ENCODE measurements at regions not wholly inside any gene's neighbourhood (a gene's known extent, or its start where the extent isn't known, plus 50 kb on each side); places are given as distances from the start of the nearest gene placed in this dataset.
"Not testable (repeated sequence)": the region's sequence is repeated elsewhere in the genome, so short reads cannot be mapped to it uniquely, and the experiment has no call there.

GRCh38 chr2:67574230-67574629 is 177.1 kb downstream of the ETAA1 start:
- H3K27me3 ChIP-seq (ENCODE audit: insufficient read depth, low read length) = no peaks in the 10 kb centered on the region
- H3K9ac ChIP-seq (ENCODE audit: low read depth, low read length) = no peak overlapping the region
- no peak overlapping the region for H3K27ac ChIP-seq (ENCODE audit: low read length)
- H3K4me1 ChIP-seq (ENCODE audit: insufficient read depth, low read length) = no peaks in the 10 kb centered on the region
- H3K4me3 ChIP-seq (ENCODE audit: low read length) = no peak overlapping the region
- no peaks in the 10 kb centered on the region for H3K36me3 ChIP-seq (ENCODE audit: insufficient read depth, low read depth, low read length)
- H3K9me3 ChIP-seq (ENCODE audit: insufficient read depth, low read depth, low read length) = no peaks in the 10 kb centered on the region

- H3K36me3 ChIP-seq (ENCODE audit: insufficient read depth, low read depth, low read length) = no peaks in the 10 kb centered on the region
- no peak overlapping the region for H3K27ac ChIP-seq (ENCODE audit: low read length)
- no peaks in the 10 kb centered on the region for H3K9me3 ChIP-seq (ENCODE audit: insufficient read depth, low read depth, low read length)
- no peak overlapping the region for H3K4me3 ChIP-seq (ENCODE audit: low read length)
- no peak overlapping the region for H3K9ac ChIP-seq (ENCODE audit: low read depth, low read length)
- H3K27me3 ChIP-seq (ENCODE audit: insufficient read depth, low read length) = no peaks in the 10 kb centered on the region
- no peaks in the 10 kb centered on the region for H3K4me1 ChIP-seq (ENCODE audit: insufficient read depth, low read length)
These were observed 179.1 kb downstream of the ETAA1 start for GRCh38 chr2:67576226-67576625.

GRCh38 chr2:67576991-67577390 is 179.9 kb downstream of the ETAA1 start:
- Histone ChIP-seq H3K9me3 (ENCODE audit: insufficient read depth, low read depth, low read length) (no peaks in the 10 kb centered on the region), H3K27ac (ENCODE audit: low read length) (no peak overlapping the region), H3K9ac (ENCODE audit: low read depth, low read length) (no peak overlapping the region), H3K27me3 (ENCODE audit: insufficient read depth, low read length) (no peaks in the 10 kb centered on the region), H3K4me3 (ENCODE audit: low read length) (no peak overlapping the region), H3K4me1 (ENCODE audit: insufficient read depth, low read length) (no peaks in the 10 kb centered on the region), H3K36me3 (ENCODE audit: insufficient read depth, low read depth, low read length) (no peaks in the 10 kb centered on the region)

- no peaks in the 10 kb centered on the region for H3K27me3 ChIP-seq (ENCODE audit: insufficient read depth, low read length)
- no peak overlapping the region for H3K4me3 ChIP-seq (ENCODE audit: low read length)
- no peak overlapping the region for H3K9ac ChIP-seq (ENCODE audit: low read depth, low read length)
- no peaks in the 10 kb centered on the region for H3K4me1 ChIP-seq (ENCODE audit: insufficient read depth, low read length)
- peaks cover 4% of the 10 kb centered on the region; the same call in 1 of the 2 replicates for H3K9me3 ChIP-seq (ENCODE audit: insufficient read depth, low read depth, low read length)
- no peak overlapping the region for H3K27ac ChIP-seq (ENCODE audit: low read length)
- no peaks in the 10 kb centered on the region for H3K36me3 ChIP-seq (ENCODE audit: insufficient read depth, low read depth, low read length)
These were observed 182.1 kb downstream of the ETAA1 start for GRCh38 chr2:67579216-67579615.

- H3K4me1 ChIP-seq (ENCODE audit: insufficient read depth, low read length) = no peaks in the 10 kb centered on the region
- no peaks in the 10 kb centered on the region for H3K36me3 ChIP-seq (ENCODE audit: insufficient read depth, low read depth, low read length)
- no peak overlapping the region for H3K4me3 ChIP-seq (ENCODE audit: low read length)
- H3K9ac ChIP-seq (ENCODE audit: low read depth, low read length) = no peak overlapping the region
- H3K27ac ChIP-seq (ENCODE audit: low read length) = no peak overlapping the region
- peaks cover 4% of the 10 kb centered on the region; the same call in 1 of the 2 replicates for H3K9me3 ChIP-seq (ENCODE audit: insufficient read depth, low read depth, low read length)
- H3K27me3 ChIP-seq (ENCODE audit: insufficient read depth, low read length) = no peaks in the 10 kb centered on the region
These were observed 182.7 kb downstream of the ETAA1 start for GRCh38 chr2:67579806-67580205.

GRCh38 chr2:67581751-67582150 is 184.6 kb downstream of the ETAA1 start:
- no peak overlapping the region for H3K9ac ChIP-seq (ENCODE audit: low read depth, low read length)
- no peaks in the 10 kb centered on the region for H3K27me3 ChIP-seq (ENCODE audit: insufficient read depth, low read length)
- H3K36me3 ChIP-seq (ENCODE audit: insufficient read depth, low read depth, low read length) = no peaks in the 10 kb centered on the region
- peaks cover 7% of the 10 kb centered on the region; the same call in 1 of the 2 replicates for H3K9me3 ChIP-seq (ENCODE audit: insufficient read depth, low read depth, low read length)
- no peaks in the 10 kb centered on the region for H3K4me1 ChIP-seq (ENCODE audit: insufficient read depth, low read length)
- no peak overlapping the region for H3K27ac ChIP-seq (ENCODE audit: low read length)
- H3K4me3 ChIP-seq (ENCODE audit: low read length) = no peak overlapping the region

- peaks cover 7% of the 10 kb centered on the region; the same call in 1 of the 2 replicates for H3K9me3 ChIP-seq (ENCODE audit: insufficient read depth, low read depth, low read length)
- H3K27me3 ChIP-seq (ENCODE audit: insufficient read depth, low read length) = no peaks in the 10 kb centered on the region
- H3K27ac ChIP-seq (ENCODE audit: low read length) = no peak overlapping the region
- H3K4me3 ChIP-seq (ENCODE audit: low read length) = no peak overlapping the region
- no peak overlapping the region for H3K9ac ChIP-seq (ENCODE audit: low read depth, low read length)
- no peaks in the 10 kb centered on the region for H3K36me3 ChIP-seq (ENCODE audit: insufficient read depth, low read depth, low read length)
- H3K4me1 ChIP-seq (ENCODE audit: insufficient read depth, low read length) = no peaks in the 10 kb centered on the region
These were observed 186.1 kb downstream of the ETAA1 start for GRCh38 chr2:67583185-67583584.

GRCh38 chr2:67585400-67585799 is 188.3 kb downstream of the ETAA1 start:
- Histone ChIP-seq H3K4me3 (ENCODE audit: low read length) (no peak overlapping the region), H3K9me3 (ENCODE audit: insufficient read depth, low read depth, low read length) (peaks cover 7% of the 10 kb centered on the region; the same call in 1 of the 2 replicates), H3K27me3 (ENCODE audit: insufficient read depth, low read length) (no peaks in the 10 kb centered on the region), H3K36me3 (ENCODE audit: insufficient read depth, low read depth, low read length) (no peaks in the 10 kb centered on the region), H3K27ac (ENCODE audit: low read length) (no peak overlapping the region), H3K4me1 (ENCODE audit: insufficient read depth, low read length) (no peaks in the 10 kb centered on the region), H3K9ac (ENCODE audit: low read depth, low read length) (no peak overlapping the region)

- not testable (repeated sequence) for H3K27ac ChIP-seq (ENCODE audit: low read length); H3K36me3 ChIP-seq (ENCODE audit: insufficient read depth, low read depth, low read length); H3K9ac ChIP-seq (ENCODE audit: low read depth, low read length); H3K4me1 ChIP-seq (ENCODE audit: insufficient read depth, low read length); H3K27me3 ChIP-seq (ENCODE audit: insufficient read depth, low read length); H3K9me3 ChIP-seq (ENCODE audit: insufficient read depth, low read depth, low read length); H3K4me3 ChIP-seq (ENCODE audit: low read length)
These were observed 192.0 kb downstream of the ETAA1 start for GRCh38 chr2:67589121-67589520.

GRCh38 chr2:67594522-67594921 is 197.4 kb downstream of the ETAA1 start:
- not testable (repeated sequence) for H3K27me3 ChIP-seq (ENCODE audit: insufficient read depth, low read length); H3K27ac ChIP-seq (ENCODE audit: low read length); H3K9ac ChIP-seq (ENCODE audit: low read depth, low read length); H3K9me3 ChIP-seq (ENCODE audit: insufficient read depth, low read depth, low read length); H3K4me3 ChIP-seq (ENCODE audit: low read length); H3K36me3 ChIP-seq (ENCODE audit: insufficient read depth, low read depth, low read length); H3K4me1 ChIP-seq (ENCODE audit: insufficient read depth, low read length)

- no peak overlapping the region for H3K9ac ChIP-seq (ENCODE audit: low read depth, low read length)
- no peaks in the 10 kb centered on the region for H3K27me3 ChIP-seq (ENCODE audit: insufficient read depth, low read length)
- no peaks in the 10 kb centered on the region for H3K9me3 ChIP-seq (ENCODE audit: insufficient read depth, low read depth, low read length)
- no peaks in the 10 kb centered on the region for H3K36me3 ChIP-seq (ENCODE audit: insufficient read depth, low read depth, low read length)
- H3K4me1 ChIP-seq (ENCODE audit: insufficient read depth, low read length) = no peaks in the 10 kb centered on the region
- H3K27ac ChIP-seq (ENCODE audit: low read length) = no peak overlapping the region
- no peak overlapping the region for H3K4me3 ChIP-seq (ENCODE audit: low read length)
These were observed 199.7 kb downstream of the ETAA1 start for GRCh38 chr2:67596871-67597270.

GRCh38 chr2:67599561-67599960 is 202.4 kb downstream of the ETAA1 start:
- Histone ChIP-seq H3K27ac (ENCODE audit: low read length) (no peak overlapping the region), H3K27me3 (ENCODE audit: insufficient read depth, low read length) (no peaks in the 10 kb centered on the region)

More at GRCh38 chr2:67599561-67599960, 202.4 kb downstream of the ETAA1 start:
- H3K36me3 ChIP-seq (ENCODE audit: insufficient read depth, low read depth, low read length) = no peaks in the 10 kb centered on the region
- H3K9me3 ChIP-seq (ENCODE audit: insufficient read depth, low read depth, low read length) = no peaks in the 10 kb centered on the region
- H3K4me3 ChIP-seq (ENCODE audit: low read length) = no peak overlapping the region
- no peak overlapping the region for H3K9ac ChIP-seq (ENCODE audit: low read depth, low read length)
- H3K4me1 ChIP-seq (ENCODE audit: insufficient read depth, low read length) = no peaks in the 10 kb centered on the region

Data from iPS-20b (cell line).